ENCODE measurements at regions not wholly inside any gene's neighbourhood (a gene's known extent, or its start where the extent isn't known, plus 50 kb on each side); places are given as distances from the start of the nearest gene placed in this dataset.
"Not testable (repeated sequence)": the region's sequence is repeated elsewhere in the genome, so short reads cannot be mapped to it uniquely, and the experiment has no call there.

GRCh38 chr4:3984796-3985195 lies 218.6 kb downstream of the ADRA2C start:
- not testable (repeated sequence) for H3K27me3 Mint-ChIP-seq; H3K4me1 Mint-ChIP-seq; ATAC-seq (replicated peaks); H3K9me3 Mint-ChIP-seq; H3K36me3 Mint-ChIP-seq (ENCODE audit: low read depth); H3K27ac Mint-ChIP-seq
- peak overlapping the region; percentile 13 for H3K4me3 Mint-ChIP-seq

GRCh38 chr4:3986412-3986811 lies 220.2 kb downstream of the ADRA2C start:
- not testable (repeated sequence) for H3K4me1 Mint-ChIP-seq, H3K9me3 Mint-ChIP-seq, H3K4me3 Mint-ChIP-seq

GRCh38 chr4:3997386-3997785 lies 229.3 kb downstream of the OTOP1 start:
- not testable (repeated sequence) for H3K9me3 Mint-ChIP-seq; H3K36me3 Mint-ChIP-seq (ENCODE audit: low read depth); H3K4me3 Mint-ChIP-seq; H3K4me1 Mint-ChIP-seq; ATAC-seq (replicated peaks); H3K27ac Mint-ChIP-seq; H3K27me3 Mint-ChIP-seq

More at GRCh38 chr4:3986412-3986811, 220.2 kb downstream of the ADRA2C start:
- H3K36me3 Mint-ChIP-seq (ENCODE audit: low read depth); H3K27ac Mint-ChIP-seq; ATAC-seq (replicated peaks): not testable (repeated sequence)
- peaks cover 17% of the 10 kb centered on the region for H3K27me3 Mint-ChIP-seq

GRCh38 chr4:4004036-4004435 lies 222.7 kb downstream of the OTOP1 start:
- not testable (repeated sequence) for H3K4me1 Mint-ChIP-seq; ATAC-seq (replicated peaks); H3K9me3 Mint-ChIP-seq; H3K36me3 Mint-ChIP-seq (ENCODE audit: low read depth); H3K4me3 Mint-ChIP-seq; H3K27ac Mint-ChIP-seq; H3K27me3 Mint-ChIP-seq

GRCh38 chr4:4004702-4005101 lies 222.0 kb downstream of the OTOP1 start:
- H3K4me3 Mint-ChIP-seq; ATAC-seq (replicated peaks); H3K27me3 Mint-ChIP-seq; H3K36me3 Mint-ChIP-seq (ENCODE audit: low read depth); H3K4me1 Mint-ChIP-seq; H3K27ac Mint-ChIP-seq; H3K9me3 Mint-ChIP-seq: not testable (repeated sequence)

- ATAC-seq (replicated peaks); H3K9me3 Mint-ChIP-seq; H3K27ac Mint-ChIP-seq; H3K4me1 Mint-ChIP-seq; H3K4me3 Mint-ChIP-seq; H3K36me3 Mint-ChIP-seq (ENCODE audit: low read depth); H3K27me3 Mint-ChIP-seq: not testable (repeated sequence)
Observed at GRCh38 chr4:4006356-4006755, 220.4 kb downstream of the OTOP1 start.

- peaks cover 13% of the 10 kb centered on the region for H3K27me3 Mint-ChIP-seq
- H3K4me3 Mint-ChIP-seq; H3K4me1 Mint-ChIP-seq; H3K36me3 Mint-ChIP-seq (ENCODE audit: low read depth); H3K27ac Mint-ChIP-seq; H3K9me3 Mint-ChIP-seq; ATAC-seq (replicated peaks): not testable (repeated sequence)
Observed at GRCh38 chr4:4019071-4019470, 207.7 kb downstream of the OTOP1 start.

- not testable (repeated sequence) for H3K27ac Mint-ChIP-seq; H3K4me1 Mint-ChIP-seq; ATAC-seq (replicated peaks); H3K36me3 Mint-ChIP-seq (ENCODE audit: low read depth); H3K4me3 Mint-ChIP-seq; H3K9me3 Mint-ChIP-seq
- H3K27me3 Mint-ChIP-seq, result peaks cover 13% of the 10 kb centered on the region
Observed at GRCh38 chr4:4021161-4021560, 205.6 kb downstream of the OTOP1 start.

GRCh38 chr4:4026708-4027107 lies 200.0 kb downstream of the OTOP1 start:
- not testable (repeated sequence) for H3K27ac Mint-ChIP-seq; ATAC-seq (replicated peaks); H3K4me1 Mint-ChIP-seq; H3K9me3 Mint-ChIP-seq; H3K4me3 Mint-ChIP-seq; H3K27me3 Mint-ChIP-seq; H3K36me3 Mint-ChIP-seq (ENCODE audit: low read depth)

GRCh38 chr4:4028752-4029151 lies 198.0 kb downstream of the OTOP1 start:
- not testable (repeated sequence) for H3K27me3 Mint-ChIP-seq; H3K9me3 Mint-ChIP-seq; H3K27ac Mint-ChIP-seq; H3K36me3 Mint-ChIP-seq (ENCODE audit: low read depth); ATAC-seq (replicated peaks); H3K4me1 Mint-ChIP-seq; H3K4me3 Mint-ChIP-seq

- H3K4me3 Mint-ChIP-seq; H3K4me1 Mint-ChIP-seq; H3K27ac Mint-ChIP-seq; ATAC-seq (replicated peaks); H3K27me3 Mint-ChIP-seq; H3K9me3 Mint-ChIP-seq; H3K36me3 Mint-ChIP-seq (ENCODE audit: low read depth): not testable (repeated sequence)
Observed at GRCh38 chr4:4030509-4030908, 196.2 kb downstream of the OTOP1 start.

- not testable (repeated sequence) for H3K27ac Mint-ChIP-seq, H3K27me3 Mint-ChIP-seq, H3K4me1 Mint-ChIP-seq
Observed at GRCh38 chr4:4031446-4032135, 195.1 kb downstream of the OTOP1 start.

GRCh38 chr4:4032364-4032763 lies 194.4 kb downstream of the OTOP1 start:
- not testable (repeated sequence) for H3K27me3 Mint-ChIP-seq; H3K4me1 Mint-ChIP-seq; H3K36me3 Mint-ChIP-seq (ENCODE audit: low read depth); ATAC-seq (replicated peaks); H3K9me3 Mint-ChIP-seq; H3K27ac Mint-ChIP-seq; H3K4me3 Mint-ChIP-seq

More at GRCh38 chr4:4031446-4032135, 195.1 kb downstream of the OTOP1 start:
- H3K9me3 Mint-ChIP-seq; H3K36me3 Mint-ChIP-seq (ENCODE audit: low read depth); H3K4me3 Mint-ChIP-seq; ATAC-seq (replicated peaks): not testable (repeated sequence)

- H3K27ac Mint-ChIP-seq; H3K4me1 Mint-ChIP-seq; H3K4me3 Mint-ChIP-seq; H3K27me3 Mint-ChIP-seq; H3K36me3 Mint-ChIP-seq (ENCODE audit: low read depth); ATAC-seq (replicated peaks); H3K9me3 Mint-ChIP-seq: not testable (repeated sequence)
Observed at GRCh38 chr4:4032801-4033605, 193.7 kb downstream of the OTOP1 start.

GRCh38 chr4:4037399-4038138 lies 189.2 kb downstream of the OTOP1 start:
- not testable (repeated sequence) for H3K36me3 Mint-ChIP-seq (ENCODE audit: low read depth); H3K4me1 Mint-ChIP-seq; H3K27me3 Mint-ChIP-seq; H3K4me3 Mint-ChIP-seq; H3K27ac Mint-ChIP-seq; ATAC-seq (replicated peaks); H3K9me3 Mint-ChIP-seq

All from activated T-helper 17 cell treated with anti-CD3 and anti-CD28 coated beads, Interleukin-2, amount 50 U/mL, for 72 hours (primary cell).